GM12874 (cell line): ENCODE measurements at regions not wholly inside any gene's neighbourhood (a gene's known extent, or its start where the extent isn't known, plus 50 kb on each side); places are given as distances from the start of the nearest gene placed in this dataset.

Source experiments
- TF ChIP-seq, protein P1 (sequence below): IDR thresholded peaks from 2 replicates; pipeline ENCODE4 v1.5.1; 2011; ENCODE audit warnings: low read depth, mild to moderate bottlenecking, control low read depth, low read length, moderate library complexity; ENCODE audit not compliant: insufficient read depth

DNA sequence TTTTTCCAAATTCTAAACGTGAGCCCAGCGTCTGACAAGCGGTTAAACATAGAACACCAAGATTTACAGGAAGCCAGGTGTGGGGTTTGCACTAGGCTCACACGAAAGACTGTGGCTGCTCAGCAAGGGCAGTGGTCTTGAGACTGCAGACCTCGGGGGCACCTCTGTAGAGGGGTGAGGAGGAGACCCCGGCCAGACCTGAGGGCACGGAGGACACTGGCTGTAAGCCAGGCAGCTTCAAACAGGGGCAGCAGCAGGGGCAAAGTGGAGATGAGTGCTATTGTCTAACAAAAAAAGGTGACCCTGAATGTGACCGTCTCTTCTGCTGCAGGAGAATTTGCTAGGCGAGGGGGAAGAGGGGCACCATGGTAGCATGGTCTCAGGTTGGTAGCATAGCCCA, 140.3 kb downstream of the CYP26B1 start:
- TF ChIP-seq, protein P1, sequence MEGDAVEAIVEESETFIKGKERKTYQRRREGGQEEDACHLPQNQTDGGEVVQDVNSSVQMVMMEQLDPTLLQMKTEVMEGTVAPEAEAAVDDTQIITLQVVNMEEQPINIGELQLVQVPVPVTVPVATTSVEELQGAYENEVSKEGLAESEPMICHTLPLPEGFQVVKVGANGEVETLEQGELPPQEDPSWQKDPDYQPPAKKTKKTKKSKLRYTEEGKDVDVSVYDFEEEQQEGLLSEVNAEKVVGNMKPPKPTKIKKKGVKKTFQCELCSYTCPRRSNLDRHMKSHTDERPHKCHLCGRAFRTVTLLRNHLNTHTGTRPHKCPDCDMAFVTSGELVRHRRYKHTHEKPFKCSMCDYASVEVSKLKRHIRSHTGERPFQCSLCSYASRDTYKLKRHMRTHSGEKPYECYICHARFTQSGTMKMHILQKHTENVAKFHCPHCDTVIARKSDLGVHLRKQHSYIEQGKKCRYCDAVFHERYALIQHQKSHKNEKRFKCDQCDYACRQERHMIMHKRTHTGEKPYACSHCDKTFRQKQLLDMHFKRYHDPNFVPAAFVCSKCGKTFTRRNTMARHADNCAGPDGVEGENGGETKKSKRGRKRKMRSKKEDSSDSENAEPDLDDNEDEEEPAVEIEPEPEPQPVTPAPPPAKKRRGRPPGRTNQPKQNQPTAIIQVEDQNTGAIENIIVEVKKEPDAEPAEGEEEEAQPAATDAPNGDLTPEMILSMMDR = no peak

DNA sequence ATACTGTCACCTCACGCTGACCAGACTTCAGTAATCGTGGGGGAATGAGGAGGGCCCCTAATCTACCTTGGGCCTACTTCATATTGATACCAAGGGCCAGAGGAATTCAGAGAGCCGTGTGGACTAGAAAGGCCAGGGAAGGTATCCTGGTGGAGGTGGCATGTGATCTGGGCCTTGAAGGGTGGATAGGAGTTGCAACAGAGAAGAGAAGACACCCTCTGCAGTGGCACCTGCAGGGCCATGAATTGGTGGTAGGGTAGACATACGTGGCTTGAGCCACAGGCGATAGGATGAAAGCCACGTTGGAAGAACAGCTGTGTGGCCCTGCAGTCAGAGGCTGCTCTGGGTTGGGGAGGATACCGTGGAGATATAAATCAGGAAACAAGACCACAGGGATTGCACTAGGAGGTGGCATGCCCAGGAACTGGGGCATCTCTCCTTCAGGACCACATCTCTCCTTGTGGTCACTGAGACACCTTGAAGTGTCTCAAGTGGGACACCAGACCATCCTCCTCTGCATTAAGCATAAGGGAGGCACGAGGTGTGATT, 141.4 kb downstream of the CYP26B1 start:
- TF ChIP-seq, protein P1 = no peak

DNA sequence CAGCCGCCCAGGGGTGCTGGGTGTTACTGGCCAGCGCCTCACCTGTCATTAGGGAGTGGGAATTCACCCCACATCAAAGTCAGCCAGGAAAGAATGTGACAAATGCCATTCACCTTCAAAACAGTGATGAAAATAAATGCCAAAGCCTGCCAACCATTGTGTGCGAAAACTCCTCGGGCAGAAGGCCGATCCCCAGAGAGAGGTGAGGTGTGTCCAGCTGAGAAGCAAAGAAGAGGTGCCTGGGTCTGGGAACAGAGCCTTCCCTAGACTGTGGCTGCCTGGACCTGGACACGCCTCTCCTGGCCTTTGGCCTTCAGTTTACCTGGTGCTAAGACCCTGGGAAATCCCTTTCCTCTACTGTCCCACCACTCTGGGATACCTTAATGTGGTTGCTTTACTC, 142.7 kb downstream of the CYP26B1 start:
- TF ChIP-seq, protein P1 = no peak

DNA sequence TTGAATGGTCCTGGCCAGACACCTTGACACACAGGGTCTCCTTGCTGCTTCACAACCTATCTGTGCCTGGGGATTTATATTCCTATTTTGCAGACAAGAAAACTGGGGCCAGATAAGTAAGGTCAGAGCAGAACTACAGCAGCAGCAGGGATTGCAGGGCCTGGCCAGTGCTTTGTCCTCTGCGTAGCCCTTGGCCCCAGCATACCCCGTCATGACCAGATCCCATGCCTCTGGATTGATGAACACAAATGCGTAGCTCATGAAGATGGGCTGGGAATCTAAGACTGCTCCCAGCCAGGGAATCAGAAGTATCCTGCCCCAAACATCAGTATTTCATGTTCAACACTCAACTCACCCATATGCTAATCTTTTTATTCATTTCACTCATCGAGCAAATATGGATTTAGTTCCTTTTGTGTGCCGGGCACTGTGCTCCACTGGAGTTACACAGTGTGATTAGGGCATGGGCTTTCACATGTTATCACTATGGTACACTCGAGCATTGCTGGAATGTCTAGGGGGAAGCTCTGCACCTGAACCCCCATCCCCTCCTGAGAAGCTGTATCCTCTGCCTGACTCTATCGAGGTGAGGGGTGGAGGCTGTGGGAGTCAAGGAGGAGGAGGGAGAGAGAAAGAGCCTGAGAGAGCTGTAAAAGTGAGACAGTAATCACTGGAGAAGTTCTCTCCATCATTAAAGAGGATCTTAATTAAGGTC, 143.3 kb downstream of the CYP26B1 start:
- TF ChIP-seq, protein P1 = no peak

DNA sequence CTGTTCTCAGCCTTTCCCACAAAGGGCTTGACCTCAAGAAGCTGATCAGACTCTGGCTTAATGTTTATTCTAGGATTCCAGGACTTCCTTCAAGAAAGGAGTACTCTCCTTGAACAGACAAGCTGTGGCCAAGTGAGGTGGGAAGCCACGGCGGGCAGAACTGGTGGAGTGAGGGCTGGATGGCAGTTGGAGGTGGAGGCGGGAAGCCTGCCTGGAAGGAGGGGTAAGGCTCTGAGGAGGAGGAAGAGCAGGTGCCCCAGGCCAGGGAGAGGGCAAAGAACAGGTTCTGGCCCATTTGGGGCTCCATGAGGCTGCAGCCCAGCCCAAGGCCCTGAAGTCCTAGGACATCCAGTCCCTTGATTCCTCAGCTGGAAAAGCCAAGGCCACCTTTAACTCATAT, 143.9 kb downstream of the CYP26B1 start:
- TF ChIP-seq, protein P1 = no peak

DNA sequence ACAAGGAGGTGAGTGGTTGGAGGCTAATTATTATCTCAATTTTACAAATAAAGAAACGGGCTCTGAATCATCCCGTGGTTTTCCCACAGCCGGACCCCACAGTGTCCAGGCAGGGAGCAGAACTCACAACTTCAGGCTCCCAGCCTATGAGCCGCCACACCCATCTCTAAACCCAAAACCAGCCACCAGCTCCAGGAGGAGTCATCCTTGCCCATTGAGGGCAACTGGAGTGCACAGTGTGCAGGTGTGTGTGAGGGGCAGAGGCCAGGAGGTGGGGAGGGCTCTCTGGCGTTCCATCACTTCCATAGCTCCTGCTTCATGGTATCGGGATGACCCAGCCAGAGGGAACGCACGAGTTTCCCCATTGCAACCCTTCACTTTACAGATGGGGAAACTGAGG, 144.5 kb downstream of the CYP26B1 start:
- TF ChIP-seq, protein P1 = no peak

DNA sequence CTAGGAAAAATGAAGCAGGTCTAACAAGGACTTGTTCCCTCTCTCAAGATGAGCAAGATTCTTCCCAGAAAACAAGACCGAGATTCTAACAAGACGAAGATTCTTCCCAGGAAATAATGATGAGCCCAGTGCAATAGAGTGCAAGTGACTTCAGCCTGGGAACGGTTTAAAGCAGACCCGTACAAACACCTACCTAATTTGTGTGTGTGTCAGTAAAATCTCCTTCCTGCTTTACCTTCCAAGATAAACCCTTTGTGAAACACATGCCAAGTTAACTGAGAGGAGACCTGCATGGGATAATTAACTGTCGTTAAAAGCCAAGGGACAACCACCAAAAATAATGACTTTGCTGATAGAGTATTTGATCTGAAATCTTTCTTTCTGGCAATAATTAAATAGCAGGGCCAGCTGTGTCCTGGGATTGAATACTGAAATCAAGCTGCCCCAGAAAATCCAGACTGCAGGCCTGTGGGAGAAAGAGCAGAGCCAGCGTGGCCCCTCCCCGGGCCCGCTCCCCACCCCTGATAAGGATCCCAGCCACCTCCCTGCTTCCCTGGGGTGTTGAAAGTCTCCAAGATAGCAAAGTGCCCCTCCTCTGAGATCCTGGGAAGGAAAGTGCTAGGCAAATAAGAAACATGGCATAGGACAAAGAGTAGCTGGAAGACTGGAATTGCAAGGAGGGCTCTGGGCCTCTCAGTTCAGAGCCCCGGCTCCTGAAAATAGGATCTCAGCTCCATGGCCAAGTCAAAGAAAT, 145.5 kb downstream of the CYP26B1 start:
- TF ChIP-seq, protein P1 = no peak
